KOPT-K1 (cell line): ENCODE measurements at regions not wholly inside any gene's neighbourhood (a gene's known extent, or its start where the extent isn't known, plus 50 kb on each side); places are given as distances from the start of the nearest gene placed in this dataset.
"Not testable (repeated sequence)": the region's sequence is repeated elsewhere in the genome, so short reads cannot be mapped to it uniquely, and the experiment has no call there.

Experiments
- H3K27ac ChIP-seq: fragments of 200-600 bp; sonication (generic); 2 replicates; pipeline ENCODE4 v1.5.1; 2016; ENCODE audit warnings: antibody characterized with exemption, mild to moderate bottlenecking, low read depth, low read length; ENCODE audit not compliant: poor library complexity, severe bottlenecking
- H3K36me3 ChIP-seq: fragments of 200-600 bp; sonication (generic); 2 replicates; pipeline ENCODE4 v1.5.1; 2017; ENCODE audit warnings: antibody characterized with exemption, mild to moderate bottlenecking, low read length, moderate library complexity; ENCODE audit not compliant: insufficient read depth
- H3K9me3 ChIP-seq: fragments of 200-600 bp; sonication (generic); 2 replicates; pipeline ENCODE4 v1.5.1; 2017; ENCODE audit warnings: antibody characterized with exemption, low read length, mild to moderate bottlenecking; ENCODE audit not compliant: insufficient read depth, poor library complexity, severe bottlenecking

GRCh38 chr14:87607056-87607455, 385.9 kb downstream of the GALC start:
- H3K36me3 ChIP-seq, H3K27ac ChIP-seq: not testable (repeated sequence)
- H3K9me3 ChIP-seq = peaks cover 24% of the 10 kb centered on the region

- Histone ChIP-seq H3K27ac (no peak overlapping the region), H3K9me3 (peaks cover 11% of the 10 kb centered on the region), H3K36me3 (no peaks in the 10 kb centered on the region)
Measured at GRCh38 chr14:87601036-87601435, 391.9 kb downstream of the GALC start.

GRCh38 chr14:87600240-87600639, 392.7 kb downstream of the GALC start:
- H3K27ac ChIP-seq = no peak overlapping the region
- peaks cover 3% of the 10 kb centered on the region for H3K9me3 ChIP-seq
- H3K36me3 ChIP-seq = no peaks in the 10 kb centered on the region

GRCh38 chr14:87581298-87581697, 411.7 kb downstream of the GALC start:
- no peaks in the 10 kb centered on the region for H3K9me3 ChIP-seq
- H3K27ac ChIP-seq = no peak overlapping the region
- no peaks in the 10 kb centered on the region for H3K36me3 ChIP-seq

GRCh38 chr14:87579036-87579435, 413.9 kb downstream of the GALC start:
- no peaks in the 10 kb centered on the region for H3K9me3 ChIP-seq

GRCh38 chr14:87575378-87575777, 417.6 kb downstream of the GALC start:
- Histone ChIP-seq H3K36me3 (no peaks in the 10 kb centered on the region), H3K9me3 (no peaks in the 10 kb centered on the region), H3K27ac (no peak overlapping the region)

More at GRCh38 chr14:87579036-87579435, 413.9 kb downstream of the GALC start:
- H3K36me3 ChIP-seq = no peaks in the 10 kb centered on the region
- no peak overlapping the region for H3K27ac ChIP-seq

- H3K9me3 ChIP-seq = no peaks in the 10 kb centered on the region
- no peak overlapping the region for H3K27ac ChIP-seq
- H3K36me3 ChIP-seq = no peaks in the 10 kb centered on the region
Measured at GRCh38 chr14:87573591-87573990, 419.4 kb downstream of the GALC start.

GRCh38 chr14:87567618-87568295, 425.2 kb downstream of the GALC start:
- H3K27ac ChIP-seq = no peak overlapping the region
- peaks cover 6% of the 10 kb centered on the region for H3K9me3 ChIP-seq

GRCh38 chr14:87566991-87567390, 426.0 kb downstream of the GALC start:
- Histone ChIP-seq H3K9me3 (peaks cover 9% of the 10 kb centered on the region), H3K27ac (no peak overlapping the region), H3K36me3 (no peaks in the 10 kb centered on the region)

More at GRCh38 chr14:87567618-87568295, 425.2 kb downstream of the GALC start:
- H3K36me3 ChIP-seq = no peaks in the 10 kb centered on the region

- Histone ChIP-seq H3K9me3 (no peaks in the 10 kb centered on the region), H3K36me3 (no peaks in the 10 kb centered on the region), H3K27ac (no peak overlapping the region)
Measured at GRCh38 chr14:87547536-87547935, 445.4 kb downstream of the GALC start.

GRCh38 chr14:87542288-87542687, 450.7 kb downstream of the GALC start:
- Histone ChIP-seq H3K9me3 (no peaks in the 10 kb centered on the region), H3K27ac (no peak overlapping the region), H3K36me3 (no peaks in the 10 kb centered on the region)

- Histone ChIP-seq H3K27ac (no peak overlapping the region), H3K9me3 (no peaks in the 10 kb centered on the region), H3K36me3 (no peaks in the 10 kb centered on the region)
Measured at GRCh38 chr14:87540339-87540738, 452.6 kb downstream of the GALC start.

- Histone ChIP-seq H3K9me3 (no peaks in the 10 kb centered on the region), H3K27ac (no peak overlapping the region), H3K36me3 (no peaks in the 10 kb centered on the region)
Measured at GRCh38 chr14:87529081-87529480, 463.9 kb downstream of the GALC start.

GRCh38 chr14:87526731-87527130, 466.3 kb downstream of the GALC start:
- Histone ChIP-seq H3K27ac (no peak overlapping the region), H3K9me3 (no peaks in the 10 kb centered on the region), H3K36me3 (no peaks in the 10 kb centered on the region)

- no peaks in the 10 kb centered on the region for H3K9me3 ChIP-seq
- H3K36me3 ChIP-seq = no peaks in the 10 kb centered on the region
- no peak overlapping the region for H3K27ac ChIP-seq
Measured at GRCh38 chr14:87524011-87524410, 469.0 kb downstream of the GALC start.

GRCh38 chr14:87522575-87522974, 470.4 kb downstream of the GALC start:
- Histone ChIP-seq H3K9me3 (no peaks in the 10 kb centered on the region), H3K36me3 (no peaks in the 10 kb centered on the region), H3K27ac (no peak overlapping the region)
